Stomach (tissue), 8 donors: ENCODE measurements at regions not wholly inside any gene's neighbourhood (a gene's known extent, or its start where the extent isn't known, plus 50 kb on each side); places are given as distances from the start of the nearest gene placed in this dataset.

ENCODE experiments used
- DNase-seq, 2 donors: peaks; one replicate each; pipeline versions ENCODE4 v3.0.0 to v3.0.0-alpha.2; 2013 to 2019
- H3K27ac ChIP-seq, 5 donors: fragments of 200-600 bp in 4 of 5; sonication (generic) in 4 of 5; one replicate each; pipeline ENCODE4 v1.5.1; 2013 to 2019; ENCODE audit warnings: mild to moderate bottlenecking in 1 of 5, moderate library complexity in 1 of 5
- H3K27me3 ChIP-seq, 3 donors: fragments of 200-600 bp; sonication (generic); one replicate each; pipeline ENCODE4 v1.5.1; 2017 to 2019; ENCODE audit warnings: mixed run types in 1 of 3
- H3K36me3 ChIP-seq, 4 donors: fragments of 200-600 bp; sonication (generic); 1 replicate in 3 of 4; 2 replicates in 1 of 4; pipeline ENCODE4 v1.5.1; 2016 to 2019
- H3K4me1 ChIP-seq, 4 donors: fragments of 200-600 bp; sonication (generic); one replicate each; pipeline ENCODE4 v1.5.1; 2016 to 2019
- H3K4me3 ChIP-seq, 4 donors: fragments of 200-600 bp; sonication (generic) in 3 of 4; one replicate each; pipeline ENCODE4 v1.5.1; 2016 to 2019; ENCODE audit warnings: mild to moderate bottlenecking in 1 of 4
- H3K9me3 ChIP-seq, 4 donors: fragments of 200-600 bp; sonication (generic); one replicate each; pipeline ENCODE4 v1.5.1; 2016 to 2019
- EP300 ChIP-seq: sonication (generic); formaldehyde crosslinking; IDR thresholded peaks from one replicate; pipeline ENCODE4 v1.6.1; 2017; ENCODE audit warnings: antibody characterized with exemption
- POLR2A ChIP-seq, 4 donors: fragments of 450-650 bp; IDR thresholded peaks; one replicate each; pipeline ENCODE4 v1.6.1; 2016; ENCODE audit warnings: antibody characterized with exemption in 4 of 4, control low read depth in 2 of 4, mild to moderate bottlenecking in 1 of 4, moderate library complexity in 1 of 4
- POLR2AphosphoS5 ChIP-seq, 3 donors: sonication (generic); formaldehyde crosslinking; IDR thresholded peaks; one replicate each; pipeline ENCODE4 v1.6.1; 2016; ENCODE audit warnings: antibody characterized with exemption in 3 of 3
- WGBS, 5 donors: extraction: QIAGEN DNeasy Blood & Tissue Kit in 3 of 5; methylation state at CpG; one replicate each; pipeline versions ENCODE4 v1.1.5 to v1.1.7; 2013 to 2018; 5-methylcytosine and 5-hydroxymethylcytosine counted together
- intact Hi-C: fragments of 100-400 bp; cut with DNase I; formaldehyde crosslinking; loops from one replicate; pipeline ENCODE4 v1.15.1; 2023; ENCODE audit warnings: low total_unique reads
- TF ChIP-seq, protein P1 (sequence below), 7 experiments: fragments of 450-650 bp in 4 of 7; fragments of 200-600 bp in 3 of 7; sonication (generic) in 3 of 7; IDR thresholded peaks; one replicate each; pipeline ENCODE4 v1.5.1; 2016 to 2019; ENCODE audit warnings: antibody characterized with exemption in 7 of 7, control low read depth in 2 of 7, mild to moderate bottlenecking in 1 of 7
- donor health status: healthy with polysubstance abuse.
- donor health status: Bipolar disorder and iron deficiency.
- donor health status: healthy.

GRCh38 chr4:7141151-7141834 lies 51.0 kb upstream of the SORCS2 start:
- H3K4me3 ChIP-seq: no peak overlapping the region
- no peaks in the 10 kb centered on the region for H3K4me1 ChIP-seq
- no peaks in the 10 kb centered on the region for H3K9me3 ChIP-seq
- intact Hi-C loops: no loop called here
- no peaks in the 10 kb centered on the region for H3K27me3 ChIP-seq
- no peak overlapping the region for H3K27ac ChIP-seq
- no peak for DNase-seq
- 81 to 84% (median 83%) methylated on average over 14 of the region's 14 CpGs for WGBS, 5 donors
- no peak for TF ChIP-seq POLR2AphosphoS5 (IDR thresholded peaks at IDR 0.05)
- no peak for TF ChIP-seq EP300
- TF ChIP-seq, protein P1, sequence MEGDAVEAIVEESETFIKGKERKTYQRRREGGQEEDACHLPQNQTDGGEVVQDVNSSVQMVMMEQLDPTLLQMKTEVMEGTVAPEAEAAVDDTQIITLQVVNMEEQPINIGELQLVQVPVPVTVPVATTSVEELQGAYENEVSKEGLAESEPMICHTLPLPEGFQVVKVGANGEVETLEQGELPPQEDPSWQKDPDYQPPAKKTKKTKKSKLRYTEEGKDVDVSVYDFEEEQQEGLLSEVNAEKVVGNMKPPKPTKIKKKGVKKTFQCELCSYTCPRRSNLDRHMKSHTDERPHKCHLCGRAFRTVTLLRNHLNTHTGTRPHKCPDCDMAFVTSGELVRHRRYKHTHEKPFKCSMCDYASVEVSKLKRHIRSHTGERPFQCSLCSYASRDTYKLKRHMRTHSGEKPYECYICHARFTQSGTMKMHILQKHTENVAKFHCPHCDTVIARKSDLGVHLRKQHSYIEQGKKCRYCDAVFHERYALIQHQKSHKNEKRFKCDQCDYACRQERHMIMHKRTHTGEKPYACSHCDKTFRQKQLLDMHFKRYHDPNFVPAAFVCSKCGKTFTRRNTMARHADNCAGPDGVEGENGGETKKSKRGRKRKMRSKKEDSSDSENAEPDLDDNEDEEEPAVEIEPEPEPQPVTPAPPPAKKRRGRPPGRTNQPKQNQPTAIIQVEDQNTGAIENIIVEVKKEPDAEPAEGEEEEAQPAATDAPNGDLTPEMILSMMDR (IDR thresholded peaks at IDR 0.05): no peak
- TF ChIP-seq POLR2A (IDR thresholded peaks at IDR 0.05): no peak
- H3K36me3 ChIP-seq: no peaks in the 10 kb centered on the region

- Histone ChIP-seq H3K27me3 (no peaks in the 10 kb centered on the region), H3K4me3 (no peak overlapping the region), H3K9me3 (no peaks in the 10 kb centered on the region), H3K27ac (no peak overlapping the region), H3K36me3 (no peaks in the 10 kb centered on the region), H3K4me1 (no peaks in the 10 kb centered on the region)
- DNase-seq: no peak
- TF ChIP-seq POLR2AphosphoS5 (IDR thresholded peaks at IDR 0.05) (no peak), POLR2A (IDR thresholded peaks at IDR 0.05) (no peak), EP300 (no peak)
- TF ChIP-seq, protein P1 (IDR thresholded peaks at IDR 0.05): no peak
- intact Hi-C loops: no loop called here
- WGBS, 5 donors: 84 to 93% (median 90%) methylated on average over 4 to 8 of the region's 8 CpGs; no CpG with 5 or more reads in 1 of the 5 donors
Observed at GRCh38 chr4:7140692-7141069, 51.7 kb upstream of the SORCS2 start.

DNA sequence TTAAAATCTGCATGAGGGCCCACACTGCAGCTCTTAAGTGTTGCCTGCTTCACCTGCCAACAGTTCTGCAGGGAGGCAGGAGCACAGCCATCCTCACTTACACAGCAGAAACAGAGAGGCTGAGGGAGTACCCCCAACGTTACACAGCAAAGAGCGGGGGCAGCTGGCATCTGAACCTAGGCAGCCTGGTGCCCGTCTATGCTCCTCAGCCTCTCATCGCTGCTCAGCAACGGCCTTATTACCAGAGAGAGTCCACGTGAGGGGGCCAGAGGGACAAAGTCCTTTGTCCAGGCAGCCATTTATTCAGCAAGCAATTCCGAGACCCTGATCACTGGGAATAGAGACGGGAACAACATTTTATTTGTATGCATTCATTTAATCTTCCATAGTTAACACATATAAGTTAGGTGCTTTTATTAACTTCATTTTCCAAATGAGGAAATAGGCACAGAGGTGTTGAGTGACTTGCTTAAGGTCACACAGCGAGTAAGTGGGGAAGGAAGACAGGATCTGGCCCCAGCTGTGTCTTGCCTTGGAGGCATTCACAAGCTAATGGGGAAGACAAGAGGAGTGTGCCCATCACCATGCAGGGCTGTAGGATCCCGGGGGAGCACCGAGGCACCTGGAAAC lies 52.2 kb upstream of the SORCS2 start:
- intact Hi-C loops: no loop called here
- 79 to 95% (median 82%) methylated on average over 5 to 11 of the region's 11 CpGs for WGBS, 5 donors

GRCh38 chr4:7139167-7139982 lies 53.0 kb upstream of the SORCS2 start:
- Histone ChIP-seq H3K36me3 (no peaks in the 10 kb centered on the region), H3K4me3 (no peak overlapping the region), H3K27me3 (no peaks in the 10 kb centered on the region), H3K4me1 (peaks cover 0 to 8% (median 6%) of the 10 kb centered on the region in 4 donors), H3K9me3 (no peaks in the 10 kb centered on the region), H3K27ac (no peak overlapping the region)
- DNase-seq: peak in 1 of 2 donors; percentile 55
- intact Hi-C loops: no loop called here
- TF ChIP-seq, protein P1 (IDR thresholded peaks at IDR 0.05): no peak
- no peak for TF ChIP-seq POLR2A (IDR thresholded peaks at IDR 0.05)
- WGBS, 5 donors: 56 to 62% (median 59%) methylated on average over 6 to 12 of the region's 12 CpGs

More for the DNA sequence above, 52.2 kb upstream of the SORCS2 start:
- Histone ChIP-seq H3K27ac (no peak overlapping the region), H3K4me1 (peaks cover 0 to 3% (median under 1%) of the 10 kb centered on the region in 4 donors), H3K27me3 (no peaks in the 10 kb centered on the region), H3K36me3 (no peaks in the 10 kb centered on the region), H3K9me3 (no peaks in the 10 kb centered on the region), H3K4me3 (no peak overlapping the region)
- DNase-seq: no peak
- TF ChIP-seq POLR2A (IDR thresholded peaks at IDR 0.05) (no peak), EP300 (no peak), POLR2AphosphoS5 (IDR thresholded peaks at IDR 0.05) (no peak)
- TF ChIP-seq, protein P1 (IDR thresholded peaks at IDR 0.05): no peak
